Neural progenitor cell (in vitro differentiated cells): ENCODE measurements at regions not wholly inside any gene's neighbourhood (a gene's known extent, or its start where the extent isn't known, plus 50 kb on each side); places are given as distances from the start of the nearest gene placed in this dataset.

ENCODE experiments used
- DNase-seq: peaks from one replicate; pipeline ENCODE4 v3.0.0-alpha.2; 2016; ENCODE audit warnings: low spot score
- H2AFZ ChIP-seq: fragments of 200-600 bp; sonication (generic); replicated peaks from 2 replicates; pipeline ENCODE4 v1.6.1; 2016; ENCODE audit warnings: antibody characterized with exemption
- H3F3A ChIP-seq: fragments of 200-600 bp; sonication (generic); 2 replicates; pipeline ENCODE4 v1.6.1; 2016; ENCODE audit warnings: antibody characterized with exemption, low read depth
- H3K27ac ChIP-seq: fragments of 200-600 bp; sonication (generic); 2 replicates; pipeline ENCODE4 v1.5.1; 2016; ENCODE audit warnings: mild to moderate bottlenecking
- H3K27me3 ChIP-seq: fragments of 200-600 bp; sonication (generic); 2 replicates; pipeline ENCODE4 v1.6.1; 2016; ENCODE audit warnings: mild to moderate bottlenecking, moderate library complexity
- H3K36me3 ChIP-seq: fragments of 200-600 bp; sonication (generic); 2 replicates; pipeline ENCODE4 v1.5.1; 2016
- H3K4me1 ChIP-seq: fragments of 200-600 bp; sonication (generic); 2 replicates; pipeline ENCODE4 v1.6.1; 2016; ENCODE audit warnings: mixed run types
- H3K4me2 ChIP-seq: fragments of 200-600 bp; sonication (generic); 2 replicates; pipeline ENCODE4 v1.6.1; 2016
- H3K4me3 ChIP-seq: fragments of 200-600 bp; sonication (generic); 2 replicates; pipeline ENCODE4 v1.5.1; 2016
- H3K79me2 ChIP-seq: fragments of 200-600 bp; sonication (generic); 2 replicates; pipeline ENCODE4 v1.6.1; 2016; ENCODE audit warnings: low read depth
- H3K9ac ChIP-seq: fragments of 200-600 bp; sonication (generic); 2 replicates; pipeline ENCODE4 v1.6.1; 2016
- H3K9me3 ChIP-seq: fragments of 200-600 bp; sonication (generic); 2 replicates; pipeline ENCODE4 v1.5.1; 2016; ENCODE audit warnings: low read depth
- H4K20me1 ChIP-seq: fragments of 200-600 bp; sonication (generic); 2 replicates; pipeline ENCODE4 v1.6.1; 2016; ENCODE audit warnings: low read depth
- H3K27ac Mint-ChIP-seq: 3 replicates; pipeline ENCODE4 v1.8.0; 2021; ENCODE audit warnings: mixed read lengths
- H3K27me3 Mint-ChIP-seq: 2 replicates; pipeline ENCODE4 v1.8.0; 2022; ENCODE audit warnings: low read depth, mild to moderate bottlenecking, inconsistent platforms, moderate library complexity, mixed read lengths; ENCODE audit not compliant: insufficient read depth
- H3K36me3 Mint-ChIP-seq: 3 replicates; pipeline ENCODE4 v1.8.0; 2021; ENCODE audit warnings: mixed read lengths
- H3K4me1 Mint-ChIP-seq: 3 replicates; pipeline ENCODE4 v1.8.0; 2021; ENCODE audit warnings: mixed read lengths
- H3K4me3 Mint-ChIP-seq: 3 replicates; pipeline ENCODE4 v1.8.0; 2021; ENCODE audit warnings: mild to moderate bottlenecking, moderate library complexity, mixed read lengths
- H3K9me3 Mint-ChIP-seq: 3 replicates; pipeline ENCODE4 v1.8.0; 2020; ENCODE audit warnings: mixed read lengths
- CTCF ChIP-seq: fragments of 200-600 bp; sonication (generic); IDR thresholded peaks from 2 replicates; pipeline ENCODE4 v1.5.1; 2017; ENCODE audit warnings: antibody characterized with exemption, mild to moderate bottlenecking
- EZH2 ChIP-seq: fragments of 200-600 bp; sonication (generic); IDR thresholded peaks from 2 replicates; pipeline ENCODE4 v1.6.1; 2017; ENCODE audit warnings: antibody characterized with exemption, mild to moderate bottlenecking, moderate library complexity
- EZH2phosphoT487 ChIP-seq: fragments of 200-600 bp; sonication (generic); IDR thresholded peaks from 2 replicates; pipeline ENCODE4 v1.6.1; 2017; ENCODE audit warnings: antibody characterized with exemption

- no peaks in the 10 kb centered on the region for H3K36me3 Mint-ChIP-seq
- TF ChIP-seq EZH2 (no peak), EZH2phosphoT487 (no peak), CTCF (no peak)
- no peaks in the 10 kb centered on the region for H3K27me3 ChIP-seq
- H3K4me1 ChIP-seq = peaks cover 40% of the 10 kb centered on the region
- H3K9ac ChIP-seq = no peak overlapping the region
- H2AFZ ChIP-seq = no peak overlapping the region
- no peaks in the 10 kb centered on the region for H3K27me3 Mint-ChIP-seq
- H3K4me2 ChIP-seq = no peak overlapping the region
- DNase-seq = no peak
- no peak overlapping the region for H3K4me3 Mint-ChIP-seq
- H3K79me2 ChIP-seq = no peaks in the 10 kb centered on the region
- H3K4me3 ChIP-seq = no peak overlapping the region
- H3K27ac ChIP-seq = no peak overlapping the region
- peaks cover 19% of the 10 kb centered on the region for H3K4me1 Mint-ChIP-seq
- H3K9me3 ChIP-seq = no peaks in the 10 kb centered on the region
- no peaks in the 10 kb centered on the region for H3K36me3 ChIP-seq
- H3F3A ChIP-seq = peaks cover 8% of the 10 kb centered on the region
- no peaks in the 10 kb centered on the region for H3K9me3 Mint-ChIP-seq
- H3K27ac Mint-ChIP-seq = no peak overlapping the region
- H4K20me1 ChIP-seq = no peaks in the 10 kb centered on the region
Measured at GRCh38 chr4:180539284-180539683, 1703.9 kb upstream of the TENM3 start.

GRCh38 chr4:180541678-180542077, 1701.5 kb upstream of the TENM3 start:
- Histone ChIP-seq H3F3A (peaks cover 8% of the 10 kb centered on the region), H2AFZ (peak overlapping the region; percentile 30), H3K27me3 (no peaks in the 10 kb centered on the region), H3K27ac (peak overlapping the region; percentile 76), H3K4me2 (peak overlapping the region; percentile 50), H3K4me1 (peaks cover 40% of the 10 kb centered on the region), H3K79me2 (no peaks in the 10 kb centered on the region), H3K36me3 (no peaks in the 10 kb centered on the region), H3K9me3 (no peaks in the 10 kb centered on the region), H3K4me3 (no peak overlapping the region), H4K20me1 (no peaks in the 10 kb centered on the region), H3K9ac (no peak overlapping the region)
- H3K9me3 Mint-ChIP-seq = no peaks in the 10 kb centered on the region
- no peaks in the 10 kb centered on the region for H3K36me3 Mint-ChIP-seq
- H3K4me3 Mint-ChIP-seq = no peak overlapping the region
- no peak overlapping the region for H3K27ac Mint-ChIP-seq
- DNase-seq = peak; percentile 28
- peaks cover 17% of the 10 kb centered on the region for H3K4me1 Mint-ChIP-seq
- TF ChIP-seq EZH2phosphoT487 = no peak
- TF ChIP-seq EZH2 = no peak
- TF ChIP-seq CTCF = no peak
- H3K27me3 Mint-ChIP-seq = peaks cover 2% of the 10 kb centered on the region

GRCh38 chr4:180542445-180543100, 1700.6 kb upstream of the TENM3 start:
- no peak for DNase-seq
- Histone ChIP-seq H3K9ac (no peak overlapping the region), H3K27me3 (no peaks in the 10 kb centered on the region), H3K4me1 (peaks cover 40% of the 10 kb centered on the region), H3K4me2 (no peak overlapping the region), H3K9me3 (no peaks in the 10 kb centered on the region), H2AFZ (no peak overlapping the region), H4K20me1 (no peaks in the 10 kb centered on the region), H3F3A (peaks cover 8% of the 10 kb centered on the region), H3K27ac (peak overlapping the region; percentile 76), H3K36me3 (no peaks in the 10 kb centered on the region), H3K4me3 (no peak overlapping the region), H3K79me2 (no peaks in the 10 kb centered on the region)
- TF ChIP-seq EZH2 = no peak
- no peak for TF ChIP-seq EZH2phosphoT487
- TF ChIP-seq CTCF = no peak
- H3K9me3 Mint-ChIP-seq = no peaks in the 10 kb centered on the region
- H3K4me3 Mint-ChIP-seq = no peak overlapping the region
- H3K27ac Mint-ChIP-seq = no peak overlapping the region
- H3K27me3 Mint-ChIP-seq = peaks cover 2% of the 10 kb centered on the region
- H3K36me3 Mint-ChIP-seq = no peaks in the 10 kb centered on the region
- peaks cover 17% of the 10 kb centered on the region for H3K4me1 Mint-ChIP-seq
